CD4-positive, alpha-beta T cell treated with Interleukin-15 for 4 hours (primary cell): ENCODE measurements at regions not wholly inside any gene's neighbourhood (a gene's known extent, or its start where the extent isn't known, plus 50 kb on each side); places are given as distances from the start of the nearest gene placed in this dataset.
"Not testable (repeated sequence)": the region's sequence is repeated elsewhere in the genome, so short reads cannot be mapped to it uniquely, and the experiment has no call there.

Experiments
- DNase-seq: peaks from one replicate; pipeline ENCODE4 v3.0.0-alpha.2; 2020; ENCODE audit warnings: low spot score

GRCh38 chr11:95647355-95647754, 142.2 kb downstream of the FAM76B start:
- DNase-seq: no peak

- DNase-seq: peak; percentile 34
These were observed 148.1 kb downstream of the FAM76B start for GRCh38 chr11:95641495-95641894.

GRCh38 chr11:95638501-95638900, 151.1 kb downstream of the FAM76B start:
- DNase-seq: no peak

GRCh38 chr11:95625164-95625900, 164.2 kb downstream of the FAM76B start:
- no peak for DNase-seq

- DNase-seq: no peak
These were observed 173.3 kb downstream of the FAM76B start for GRCh38 chr11:95616256-95616804.

- no peak for DNase-seq
These were observed 177.8 kb downstream of the FAM76B start for GRCh38 chr11:95611827-95612226.

GRCh38 chr11:95610185-95610584, 179.4 kb downstream of the FAM76B start:
- not testable (repeated sequence) for DNase-seq

- no peak for DNase-seq
These were observed 181.5 kb downstream of the FAM76B start for GRCh38 chr11:95608093-95608492.

GRCh38 chr11:95606824-95607223, 182.8 kb downstream of the FAM76B start:
- DNase-seq: no peak

- DNase-seq: no peak
These were observed 184.2 kb downstream of the FAM76B start for GRCh38 chr11:95605271-95605940.

- peak; percentile 9 for DNase-seq
These were observed 189.5 kb downstream of the FAM76B start for GRCh38 chr11:95599959-95600586.

- no peak for DNase-seq
These were observed 193.6 kb downstream of the FAM76B start for GRCh38 chr11:95595973-95596489.

GRCh38 chr11:95595541-95595940, 194.0 kb downstream of the FAM76B start:
- DNase-seq: no peak

- DNase-seq: no peak
These were observed 196.5 kb downstream of the FAM76B start for GRCh38 chr11:95593111-95593510.

- no peak for DNase-seq
These were observed 197.1 kb downstream of the FAM76B start for GRCh38 chr11:95592471-95592870.

GRCh38 chr11:95589893-95590612, 199.5 kb downstream of the FAM76B start:
- no peak for DNase-seq

- DNase-seq: no peak
These were observed 200.8 kb downstream of the FAM76B start for GRCh38 chr11:95588821-95589220.

GRCh38 chr11:95586661-95587060, 202.9 kb downstream of the FAM76B start:
- DNase-seq: no peak

GRCh38 chr11:95586155-95586554, 203.4 kb downstream of the FAM76B start:
- no peak for DNase-seq

GRCh38 chr11:95585752-95586077, 203.9 kb downstream of the FAM76B start:
- no peak for DNase-seq

- DNase-seq: no peak
These were observed 204.4 kb downstream of the FAM76B start for GRCh38 chr11:95585069-95585751.

GRCh38 chr11:95584589-95584988, 205.0 kb downstream of the FAM76B start:
- no peak for DNase-seq
